ENCODE measurements at regions not wholly inside any gene's neighbourhood (a gene's known extent, or its start where the extent isn't known, plus 50 kb on each side); places are given as distances from the start of the nearest gene placed in this dataset.

DNA sequence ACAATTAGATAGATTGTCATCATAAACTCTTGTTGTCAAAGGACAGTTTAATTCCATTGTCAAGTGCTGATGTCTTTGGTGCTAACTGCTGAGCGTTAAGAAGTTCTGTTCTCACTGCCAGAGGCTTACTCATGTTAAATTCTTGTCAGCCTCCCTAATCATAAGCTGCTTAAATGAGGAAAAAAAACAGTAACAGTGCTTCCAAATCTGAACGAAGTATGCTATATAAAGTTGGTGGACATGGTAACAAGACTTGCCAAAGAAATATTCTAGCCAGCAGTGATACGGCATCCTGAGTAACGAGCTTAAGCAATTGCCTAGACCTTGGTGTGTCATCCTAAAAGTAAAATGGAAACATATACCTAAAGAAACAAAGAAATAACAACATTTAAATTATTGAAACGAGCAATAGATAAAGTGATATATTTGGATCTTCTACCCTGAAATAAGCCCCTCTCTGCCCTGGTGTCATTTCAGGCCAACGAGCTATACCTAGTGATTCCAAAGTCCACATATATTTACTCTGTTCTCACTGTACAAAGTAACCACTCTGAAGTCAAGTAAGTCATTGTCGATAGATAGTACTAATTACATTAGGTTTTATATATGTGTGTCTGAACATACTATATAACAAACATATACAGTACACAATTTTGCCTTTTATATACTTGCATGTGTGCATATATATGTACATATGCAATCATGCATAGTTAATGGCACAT is 339.7 kb upstream of the HS3ST1 start:
- no peak for TF ChIP-seq EZH2 (IDR thresholded peaks at IDR 0.05)
- TF ChIP-seq, protein P1, sequence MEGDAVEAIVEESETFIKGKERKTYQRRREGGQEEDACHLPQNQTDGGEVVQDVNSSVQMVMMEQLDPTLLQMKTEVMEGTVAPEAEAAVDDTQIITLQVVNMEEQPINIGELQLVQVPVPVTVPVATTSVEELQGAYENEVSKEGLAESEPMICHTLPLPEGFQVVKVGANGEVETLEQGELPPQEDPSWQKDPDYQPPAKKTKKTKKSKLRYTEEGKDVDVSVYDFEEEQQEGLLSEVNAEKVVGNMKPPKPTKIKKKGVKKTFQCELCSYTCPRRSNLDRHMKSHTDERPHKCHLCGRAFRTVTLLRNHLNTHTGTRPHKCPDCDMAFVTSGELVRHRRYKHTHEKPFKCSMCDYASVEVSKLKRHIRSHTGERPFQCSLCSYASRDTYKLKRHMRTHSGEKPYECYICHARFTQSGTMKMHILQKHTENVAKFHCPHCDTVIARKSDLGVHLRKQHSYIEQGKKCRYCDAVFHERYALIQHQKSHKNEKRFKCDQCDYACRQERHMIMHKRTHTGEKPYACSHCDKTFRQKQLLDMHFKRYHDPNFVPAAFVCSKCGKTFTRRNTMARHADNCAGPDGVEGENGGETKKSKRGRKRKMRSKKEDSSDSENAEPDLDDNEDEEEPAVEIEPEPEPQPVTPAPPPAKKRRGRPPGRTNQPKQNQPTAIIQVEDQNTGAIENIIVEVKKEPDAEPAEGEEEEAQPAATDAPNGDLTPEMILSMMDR (IDR thresholded peaks at IDR 0.05 in 2 of 3, conservative IDR thresholded peaks at IDR 0.05 in 1 of 3; ENCODE audit: borderline replicate concordance in 1 of 3, insufficient read depth in 1 of 3, low read depth in 2 of 3, low read length in 2 of 3) = no peak
- no peak for TF ChIP-seq TCF7L2 (IDR thresholded peaks at IDR 0.05; ENCODE audit: borderline replicate concordance, extremely low read depth, insufficient read depth, insufficient read length)
